Right lung (tissue), 2 donors: ENCODE measurements at regions not wholly inside any gene's neighbourhood (a gene's known extent, or its start where the extent isn't known, plus 50 kb on each side); places are given as distances from the start of the nearest gene placed in this dataset.

Source experiments
- DNase-seq, 2 donors: peaks; one replicate each; pipeline ENCODE4 v3.0.0-alpha.2; 2013

- no peak for DNase-seq
Observed at GRCh38 chr7:33701189-33701740, 204.1 kb upstream of the BMPER start.

- no peak for DNase-seq
Observed at GRCh38 chr7:33701927-33702326, 203.4 kb upstream of the BMPER start.

DNA sequence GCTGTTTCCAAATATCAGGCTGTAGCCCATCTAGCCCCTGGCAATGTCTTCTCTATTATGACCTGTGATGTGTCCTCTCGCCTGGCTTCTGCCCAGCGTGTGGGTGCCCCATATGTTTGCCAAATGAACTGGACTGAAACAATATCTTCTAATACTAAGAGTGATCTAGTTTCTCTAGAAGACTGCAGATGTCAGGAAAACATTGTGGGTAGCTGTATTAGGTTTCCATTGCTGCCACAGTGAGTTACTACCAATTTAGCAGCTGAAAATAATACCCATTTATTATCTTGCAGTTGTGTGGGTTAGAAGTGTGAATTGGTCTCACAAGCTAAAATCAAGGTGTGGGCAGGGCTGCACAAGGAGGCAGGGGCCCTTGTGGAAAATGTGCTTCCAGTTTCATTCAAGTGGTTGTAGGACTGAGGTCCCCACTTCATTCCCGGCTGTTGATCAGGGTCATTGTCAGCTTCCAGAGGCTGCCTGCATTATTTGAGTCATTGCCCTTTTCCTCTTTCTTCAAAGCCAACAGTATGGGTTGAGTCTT, 202.8 kb upstream of the BMPER start:
- no peak for DNase-seq

DNA sequence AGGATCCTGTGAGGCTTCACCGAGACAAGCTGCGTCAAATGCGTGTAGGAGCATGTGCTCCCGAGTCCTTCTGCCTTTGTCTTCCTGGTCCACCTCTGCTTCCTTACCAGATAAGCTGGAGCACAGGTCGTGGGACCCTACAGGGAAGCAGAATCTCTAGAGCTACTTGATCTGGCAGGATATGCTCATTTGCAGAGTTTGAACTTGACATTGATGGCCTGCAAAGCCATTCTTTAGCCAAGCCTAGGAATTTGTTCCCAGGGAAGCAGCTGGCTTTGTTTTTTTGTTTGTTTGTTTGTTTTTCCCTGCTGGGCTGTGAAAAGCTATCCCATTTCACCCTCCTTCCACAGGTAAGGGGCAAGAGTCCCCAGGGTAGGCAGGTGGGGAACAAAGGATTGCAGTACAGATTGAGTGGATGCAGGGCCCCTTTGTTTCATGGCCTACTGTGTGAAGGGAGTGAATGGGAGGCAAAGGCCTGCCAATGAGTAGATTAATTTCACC, 200.0 kb upstream of the BMPER start:
- no peak for DNase-seq

DNA sequence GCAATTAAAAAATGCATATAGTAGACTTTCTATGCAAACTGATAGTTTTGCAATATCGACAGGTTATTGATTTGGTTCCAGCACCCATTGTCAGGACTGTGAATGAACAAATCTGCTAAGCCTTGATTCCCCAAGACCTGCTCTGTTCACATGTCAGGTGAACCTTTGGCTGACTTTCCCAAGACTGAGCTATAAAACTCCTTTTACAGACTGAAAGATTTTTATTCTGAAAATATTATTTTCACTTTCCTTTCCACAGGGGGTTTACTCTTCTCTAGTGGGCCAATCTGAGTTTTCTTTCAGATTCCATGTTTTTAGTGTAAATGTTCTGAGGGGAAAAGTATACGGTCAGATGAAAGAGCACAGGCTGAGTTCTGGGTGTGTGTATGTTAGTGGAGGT, 199.2 kb upstream of the BMPER start:
- DNase-seq, result no peak

- no peak for DNase-seq
Observed at GRCh38 chr7:33706771-33707200, 198.6 kb upstream of the BMPER start.

- no peak for DNase-seq
Observed at GRCh38 chr7:33707427-33707826, 197.9 kb upstream of the BMPER start.

DNA sequence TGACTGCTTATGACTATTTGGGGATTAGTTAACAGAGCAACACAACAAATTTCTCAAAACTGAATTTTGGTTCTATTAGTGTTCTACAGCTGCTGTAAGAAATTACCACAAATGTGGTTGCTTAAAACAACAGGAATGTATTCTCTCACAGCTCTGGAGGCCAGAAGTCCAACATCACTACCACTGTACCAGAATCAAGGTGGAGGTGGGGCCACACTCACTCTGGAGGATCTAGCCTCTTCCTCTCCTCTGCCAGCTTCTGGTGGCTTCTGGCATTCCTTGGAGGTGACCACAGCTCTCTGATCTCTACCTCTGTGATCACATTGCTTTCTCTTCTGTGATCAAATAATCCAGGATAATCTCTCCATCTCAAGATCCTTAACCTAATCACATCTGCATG, 194.7 kb upstream of the BMPER start:
- no peak for DNase-seq

DNA sequence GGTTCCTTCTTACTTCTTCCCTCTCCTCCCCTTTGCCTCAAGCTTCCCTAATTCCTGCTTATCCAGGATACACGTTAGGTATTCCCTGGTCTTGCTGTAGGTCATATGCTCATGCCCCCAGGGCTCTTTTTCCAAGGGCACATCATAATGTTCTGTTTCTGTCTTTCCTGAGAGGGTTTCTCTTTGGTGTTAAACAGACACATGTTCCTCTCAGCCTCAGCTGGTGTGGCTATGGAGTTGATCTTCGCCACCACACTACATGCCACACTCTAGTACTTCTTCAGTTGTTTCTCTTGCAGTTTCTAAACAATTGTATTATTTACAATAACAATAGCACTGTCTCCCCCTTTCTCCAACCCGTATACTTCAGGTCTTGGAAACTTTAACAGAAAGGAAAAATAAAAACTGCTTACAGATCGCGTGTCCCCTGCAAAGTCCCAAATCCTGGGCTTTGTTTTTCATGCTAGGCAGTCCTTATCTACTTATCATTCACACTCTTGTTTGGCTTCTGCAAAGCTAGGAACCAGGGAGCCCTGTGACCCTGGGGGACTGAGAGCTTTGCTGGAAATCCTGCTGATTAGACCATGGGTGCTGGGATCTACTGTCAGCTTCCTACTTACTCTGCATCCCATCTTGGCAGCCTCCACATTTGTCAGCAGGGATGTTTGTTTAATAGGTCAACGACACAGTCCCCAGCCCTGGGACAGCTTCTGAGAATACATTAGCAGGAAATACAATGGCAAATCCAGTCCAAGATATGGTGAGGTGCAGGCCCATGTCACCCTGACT, 193.9 kb upstream of the BMPER start:
- no peak for DNase-seq

DNA sequence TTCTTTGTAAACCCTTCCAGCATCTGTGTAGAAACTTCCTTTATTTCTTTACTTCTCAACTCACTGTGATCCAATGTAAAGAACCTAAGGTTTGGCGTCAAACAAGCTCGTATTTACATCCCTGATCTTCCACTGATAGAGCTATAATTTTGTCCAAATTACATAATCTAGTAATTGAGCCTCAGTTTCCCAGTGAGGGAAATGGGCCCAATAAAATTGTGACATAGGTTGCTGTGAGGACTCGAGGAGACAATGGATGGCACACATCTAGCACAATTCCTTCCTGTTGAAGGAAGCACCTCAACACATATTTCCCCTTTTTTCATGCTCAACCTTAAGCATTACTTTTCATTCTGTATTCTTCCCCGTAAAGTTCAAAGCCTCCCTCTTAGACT, 193.3 kb upstream of the BMPER start:
- DNase-seq, result no peak

DNA sequence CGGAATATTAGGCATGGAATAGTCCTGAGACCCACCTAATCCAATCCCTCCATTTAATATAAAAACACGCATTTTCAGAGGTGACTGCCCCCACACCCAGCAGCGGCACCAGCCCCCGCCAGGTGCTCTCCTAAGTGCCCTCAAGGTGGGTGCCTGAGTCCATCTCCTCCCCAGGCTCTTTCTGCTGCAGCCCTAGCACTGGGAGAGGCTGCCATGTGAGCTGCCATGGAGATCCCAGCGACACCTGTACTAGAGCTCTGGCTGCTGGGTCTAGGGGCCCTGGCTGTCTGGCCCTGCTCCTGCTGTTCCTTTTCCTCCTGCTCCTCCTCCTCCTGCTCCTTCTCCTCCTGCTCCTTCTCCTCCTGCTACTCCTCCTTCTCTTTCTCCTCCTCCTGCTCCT, 191.1 kb upstream of the BMPER start:
- DNase-seq, result no peak

DNA sequence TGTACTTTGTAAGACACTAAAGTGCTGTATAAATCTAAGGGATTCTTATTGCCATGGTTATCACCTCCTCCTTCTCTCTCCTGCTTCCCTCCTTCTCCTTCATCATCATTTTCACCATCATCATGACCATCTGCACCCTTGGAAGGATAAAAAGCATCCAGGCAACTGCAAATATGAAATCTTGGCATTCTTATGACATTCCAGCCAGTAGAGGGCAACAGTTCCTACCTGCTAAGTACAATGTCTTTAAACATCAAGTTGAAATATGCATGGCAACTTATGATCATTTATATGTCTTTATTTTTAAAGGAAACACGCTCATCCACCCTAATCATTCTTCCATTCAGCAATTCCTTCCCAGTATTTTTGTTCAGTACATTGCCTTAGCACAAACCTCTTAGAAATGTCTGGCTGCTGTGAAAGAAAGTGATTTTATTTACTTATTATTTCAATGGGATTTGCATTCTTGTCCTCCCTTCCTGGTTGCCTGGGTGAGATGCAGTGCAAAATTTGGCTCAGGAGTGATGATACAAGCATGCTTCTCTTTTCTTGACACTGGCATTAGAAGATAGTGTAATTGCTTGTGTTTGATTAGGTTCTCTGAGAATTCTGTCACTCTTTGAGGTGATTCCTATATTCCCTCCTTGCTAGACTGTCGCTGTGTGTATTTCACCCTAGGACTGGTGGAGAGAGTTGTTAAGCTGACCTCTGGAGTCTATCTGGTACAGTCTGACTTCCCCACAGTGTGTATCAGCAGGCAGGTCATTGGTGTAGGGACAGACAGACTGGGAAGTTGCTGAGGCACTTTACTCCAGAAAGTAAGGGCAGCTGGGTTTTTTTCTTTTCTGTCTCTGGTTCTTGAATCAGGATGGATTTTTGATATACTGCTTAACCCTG, 188.5 kb upstream of the BMPER start:
- no peak for DNase-seq

GRCh38 chr7:33719059-33719581, 186.2 kb upstream of the BMPER start:
- DNase-seq, result peak in 1 of 2 donors; percentile 67

GRCh38 chr7:33720139-33720538, 185.2 kb upstream of the BMPER start:
- DNase-seq, result no peak

- DNase-seq, result no peak
Observed at GRCh38 chr7:33720870-33721269, 184.5 kb upstream of the BMPER start.

- no peak for DNase-seq
Observed at GRCh38 chr7:33721895-33722294, 183.4 kb upstream of the BMPER start.

DNA sequence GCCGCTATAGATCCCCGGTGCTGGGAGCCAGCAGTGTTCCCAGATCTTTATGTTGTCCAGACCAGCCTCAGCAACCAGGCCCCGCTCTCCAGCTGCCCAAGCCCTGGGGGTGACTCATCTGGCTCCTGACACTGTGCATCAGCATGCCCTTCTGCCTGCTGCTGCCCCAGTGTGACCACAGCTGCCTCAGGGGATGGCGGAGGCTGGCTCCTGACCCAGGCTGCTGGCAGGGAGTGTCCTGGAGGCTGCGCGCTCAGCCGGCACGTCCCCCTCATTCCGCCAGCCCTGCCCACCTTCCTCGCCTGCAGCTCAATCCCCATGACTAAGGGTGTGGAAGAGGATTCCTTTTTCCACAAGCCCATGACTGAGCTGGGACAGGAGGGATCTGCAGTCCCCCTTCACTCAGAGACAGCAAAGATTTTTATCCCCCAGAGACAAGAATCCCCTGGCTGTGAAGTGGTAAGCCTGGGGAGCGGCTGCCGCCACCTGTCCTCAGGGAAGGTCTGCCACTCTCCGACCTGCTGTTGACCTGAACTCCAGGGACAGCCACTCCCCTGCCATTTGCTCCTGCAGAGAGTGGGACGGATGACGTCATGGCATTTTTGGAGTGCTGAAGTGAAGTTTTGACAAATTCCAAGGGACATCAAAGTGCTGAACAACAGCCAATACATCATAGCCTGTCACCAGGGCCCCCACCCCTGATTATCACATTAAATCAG, 182.8 kb upstream of the BMPER start:
- no peak for DNase-seq

DNA sequence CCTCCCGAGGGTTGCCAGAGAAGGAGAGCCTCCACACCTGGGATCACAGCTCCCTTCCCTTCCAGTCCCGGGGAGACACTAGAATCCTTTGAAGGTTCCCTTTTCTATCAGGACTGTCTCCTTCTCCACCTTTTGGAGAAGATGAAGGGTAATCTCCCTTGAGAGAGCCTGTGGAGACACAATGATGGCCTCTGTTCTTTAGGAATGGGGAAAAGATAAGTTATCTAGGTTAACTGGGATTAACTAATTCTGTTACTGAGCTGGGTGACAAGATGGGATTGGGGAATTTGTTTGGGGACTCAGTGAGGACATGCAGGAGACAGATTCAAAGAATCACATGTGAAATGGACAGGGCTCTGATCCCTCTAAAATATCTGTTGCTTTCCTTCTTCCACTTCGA, 181.1 kb upstream of the BMPER start:
- no peak for DNase-seq

DNA sequence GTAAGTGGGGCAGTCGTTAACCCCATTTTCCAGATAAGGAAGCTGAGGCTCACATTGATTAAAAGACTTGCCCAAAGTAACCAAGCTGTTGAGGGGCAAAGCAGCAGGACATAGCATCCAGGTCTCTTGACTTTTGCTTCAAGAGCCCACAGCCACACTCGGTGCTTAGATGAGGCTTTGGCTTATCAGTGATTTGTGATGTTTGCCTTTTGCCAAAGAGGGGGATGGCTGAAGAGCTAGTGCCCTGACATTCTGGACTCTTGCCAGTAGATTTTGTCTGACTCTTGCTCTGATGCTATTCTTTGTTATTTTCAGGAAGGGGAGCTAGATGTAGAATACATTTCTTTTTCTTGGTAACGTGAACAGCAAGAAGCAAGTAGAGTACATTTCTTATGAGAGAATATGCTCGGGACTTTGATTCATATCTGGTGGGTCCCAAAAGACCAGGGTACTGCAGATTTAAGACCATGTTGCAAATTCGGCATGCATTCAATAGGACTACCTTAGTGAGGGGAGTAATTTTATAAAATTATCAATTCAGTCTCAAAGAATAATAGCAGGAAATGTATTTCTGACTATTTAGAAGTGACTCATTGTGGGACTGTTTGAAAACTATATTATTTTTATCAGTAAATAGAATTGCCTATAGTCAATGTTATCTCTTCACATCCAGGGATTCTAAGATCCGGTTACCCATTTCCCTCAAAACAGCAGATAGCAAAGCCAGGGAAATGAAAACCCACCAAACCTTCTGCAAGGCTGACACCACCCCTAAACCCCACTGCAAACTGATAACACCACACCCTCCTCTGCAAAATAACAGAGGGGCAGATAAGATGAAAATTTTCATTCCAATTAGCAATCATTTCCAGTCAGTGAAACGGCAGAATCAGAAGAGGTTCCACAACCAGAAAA, 180.0 kb upstream of the BMPER start:
- no peak for DNase-seq

DNA sequence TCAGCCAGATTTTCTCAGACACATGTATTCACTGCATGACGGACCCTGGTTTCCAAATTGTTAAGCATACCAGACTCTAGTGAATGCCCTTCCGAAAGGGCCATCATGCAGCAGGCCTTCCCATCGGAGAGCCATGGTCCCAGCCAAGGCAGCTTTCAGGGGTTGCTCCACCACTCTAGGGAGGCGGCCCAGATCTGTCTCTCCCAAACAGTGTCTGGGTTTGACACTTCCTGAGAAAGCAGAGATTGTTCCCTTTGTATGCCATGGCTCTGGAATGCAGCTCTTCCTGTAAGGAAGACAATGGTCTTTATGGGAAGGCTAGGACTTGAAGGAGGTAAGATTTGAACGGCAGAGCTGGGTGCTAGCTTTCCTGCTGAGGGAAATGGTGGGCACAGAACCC, 178.8 kb upstream of the BMPER start:
- DNase-seq, result no peak
